AG04450 (cell line): ENCODE measurements at regions not wholly inside any gene's neighbourhood (a gene's known extent, or its start where the extent isn't known, plus 50 kb on each side); places are given as distances from the start of the nearest gene placed in this dataset.
"Not testable (repeated sequence)": the region's sequence is repeated elsewhere in the genome, so short reads cannot be mapped to it uniquely, and the experiment has no call there.

Experiments
- CTCF ChIA-PET: fragments of 300-600, 350-600 bp; formaldehyde crosslinking; extraction: SDS; loops from one replicate; lab custom pipeline; 2022; ENCODE audit warnings: antibody characterized with exemption, inconsistent platforms; lab: Charles Lee
- POLR2A ChIA-PET: fragments of 350-600 bp; formaldehyde crosslinking; extraction: SDS; loops from one replicate; lab custom pipeline; 2021; ENCODE audit warnings: antibody characterized with exemption, inconsistent platforms; lab: Yijun Ruan, JAX
- DNase-seq: peaks from one replicate; pipeline ENCODE4 v3.0.0-alpha.2; 2011; ENCODE audit warnings: low read depth, low spot score
- H3K27ac ChIP-seq: one replicate; pipeline ENCODE4 v1.5.1; 2012; ENCODE audit warnings: low read depth, low read length, control low read depth
- H3K27me3 ChIP-seq: one replicate; pipeline ENCODE4 v1.6.0; 2012; ENCODE audit warnings: low read length; ENCODE audit not compliant: control insufficient read depth, insufficient read depth
- H3K4me3 ChIP-seq: 2 replicates; pipeline ENCODE4 v1.5.1; 2011; ENCODE audit warnings: mild to moderate bottlenecking, low read depth, low read length, control low read depth
- H3K9me3 ChIP-seq: 2 replicates; pipeline ENCODE4 v1.5.1; 2012; ENCODE audit warnings: low read length; ENCODE audit not compliant: control insufficient read depth, insufficient read depth
- CTCF ChIP-seq: IDR thresholded peaks from 2 replicates; pipeline ENCODE4 v1.5.1; 2011; ENCODE audit warnings: low read depth, low read length, control low read depth, inconsistent platforms

GRCh38 chr16:29304251-29304650, 102.3 kb downstream of the NPIPB11 start:
- POLR2A ChIA-PET, result no interaction called here

GRCh38 chr16:29303520-29303919, 103.0 kb downstream of the NPIPB11 start:
- no peaks in the 10 kb centered on the region for H3K27me3 ChIP-seq
- POLR2A ChIA-PET, result no interaction called here
- no peak overlapping the region for H3K27ac ChIP-seq
- DNase-seq, result no peak
- no peaks in the 10 kb centered on the region; the same call in 1 of the 2 replicates for H3K9me3 ChIP-seq
- TF ChIP-seq CTCF, result no peak
- H3K4me3 ChIP-seq, result no peak overlapping the region
- CTCF ChIA-PET, result no interaction called here

More at GRCh38 chr16:29304251-29304650, 102.3 kb downstream of the NPIPB11 start:
- Histone ChIP-seq H3K4me3 (no peak overlapping the region), H3K27ac (no peak overlapping the region), H3K9me3 (no peaks in the 10 kb centered on the region; the same call in 1 of the 2 replicates), H3K27me3 (no peaks in the 10 kb centered on the region)
- DNase-seq, result no peak
- CTCF ChIA-PET, result no interaction called here
- no peak for TF ChIP-seq CTCF

GRCh38 chr16:29302976-29303375, 103.5 kb downstream of the NPIPB11 start:
- Histone ChIP-seq H3K9me3 (no peaks in the 10 kb centered on the region; the same call in 1 of the 2 replicates), H3K27ac (no peak overlapping the region), H3K27me3 (no peaks in the 10 kb centered on the region), H3K4me3 (no peak overlapping the region)
- CTCF ChIA-PET, result no interaction called here
- no peak for TF ChIP-seq CTCF
- POLR2A ChIA-PET, result no interaction called here
- no peak for DNase-seq

GRCh38 chr16:29302433-29302832, 104.1 kb downstream of the NPIPB11 start:
- H3K27ac ChIP-seq, H3K9me3 ChIP-seq, DNase-seq, CTCF ChIA-PET, POLR2A ChIA-PET, H3K4me3 ChIP-seq, H3K27me3 ChIP-seq: not testable (repeated sequence)

- H3K9me3 ChIP-seq, POLR2A ChIA-PET, H3K27ac ChIP-seq, DNase-seq, H3K4me3 ChIP-seq, H3K27me3 ChIP-seq, CTCF ChIA-PET: not testable (repeated sequence)
These were observed 104.7 kb downstream of the NPIPB11 start for GRCh38 chr16:29301662-29302285.

GRCh38 chr16:29300541-29301535, 105.7 kb downstream of the NPIPB11 start:
- H3K27ac ChIP-seq, CTCF ChIA-PET, H3K27me3 ChIP-seq, DNase-seq, H3K9me3 ChIP-seq, H3K4me3 ChIP-seq: not testable (repeated sequence)
- POLR2A ChIA-PET, result interaction anchor here (0.6 kb wide), 1 partner anchor 1370 kb away, joined by 3 read pairs; no protein-coding TSS in a partner anchor

- POLR2A ChIA-PET, result interaction anchor here (0.6 kb wide), 1 partner anchor 1371 kb away, joined by 3 read pairs; no protein-coding TSS in a partner anchor
- DNase-seq, CTCF ChIA-PET, H3K4me3 ChIP-seq, H3K27me3 ChIP-seq, H3K9me3 ChIP-seq, H3K27ac ChIP-seq: not testable (repeated sequence)
These were observed 106.5 kb downstream of the NPIPB11 start for GRCh38 chr16:29300030-29300491.

- POLR2A ChIA-PET, H3K27ac ChIP-seq, DNase-seq, H3K27me3 ChIP-seq, H3K9me3 ChIP-seq, CTCF ChIA-PET, H3K4me3 ChIP-seq: not testable (repeated sequence)
These were observed 107.5 kb downstream of the NPIPB11 start for GRCh38 chr16:29298997-29299396.

- H3K9me3 ChIP-seq, H3K4me3 ChIP-seq, POLR2A ChIA-PET, DNase-seq, H3K27me3 ChIP-seq, H3K27ac ChIP-seq, CTCF ChIA-PET: not testable (repeated sequence)
These were observed 108.2 kb downstream of the NPIPB11 start for GRCh38 chr16:29298307-29298706.
